HL-60/S4 (cell line): ENCODE measurements at regions not wholly inside any gene's neighbourhood (a gene's known extent, or its start where the extent isn't known, plus 50 kb on each side); places are given as distances from the start of the nearest gene placed in this dataset.

Source experiments
- in situ Hi-C: fragments of 300-500 bp; cut with MboI; formaldehyde crosslinking; loops from 2 replicates; pipeline ENCODE4 v1.14.3; 2022; ENCODE audit warnings: low sequenced_read_pairs

GRCh38 chr16:86632206-86632605 lies 53.9 kb downstream of the FOXL1 start:
- in situ Hi-C loops: no loop called here

- in situ Hi-C loops: no loop called here
Measured at GRCh38 chr16:86632944-86633343, 54.6 kb downstream of the FOXL1 start.

GRCh38 chr16:86634292-86634691 lies 55.9 kb downstream of the FOXL1 start:
- in situ Hi-C loops: no loop called here

GRCh38 chr16:86635176-86635876 lies 57.0 kb downstream of the FOXL1 start:
- in situ Hi-C loops: no loop called here

GRCh38 chr16:86635926-86636325 lies 57.6 kb downstream of the FOXL1 start:
- in situ Hi-C loops: no loop called here

- in situ Hi-C loops: no loop called here
Measured at GRCh38 chr16:86637744-86638143, 59.4 kb downstream of the FOXL1 start.

GRCh38 chr16:86638642-86639041 lies 60.3 kb downstream of the FOXL1 start:
- in situ Hi-C loops: no loop called here

- in situ Hi-C loops: no loop called here
Measured at GRCh38 chr16:86639354-86639753, 61.0 kb downstream of the FOXL1 start.

- in situ Hi-C loops: no loop called here
Measured at GRCh38 chr16:86640265-86640843, 62.0 kb downstream of the FOXL1 start.

- in situ Hi-C loops: no loop called here
Measured at GRCh38 chr16:86642087-86642486, 63.7 kb downstream of the FOXL1 start.

GRCh38 chr16:86643671-86644070 lies 65.3 kb downstream of the FOXL1 start:
- in situ Hi-C loops: no loop called here

GRCh38 chr16:86647561-86647960 lies 69.2 kb downstream of the FOXL1 start:
- in situ Hi-C loops: no loop called here

GRCh38 chr16:86649875-86650274 lies 71.5 kb downstream of the FOXL1 start:
- in situ Hi-C loops: no loop called here

GRCh38 chr16:86651013-86651627 lies 72.8 kb downstream of the FOXL1 start:
- in situ Hi-C loops: no loop called here

GRCh38 chr16:86651823-86652222 lies 73.5 kb downstream of the FOXL1 start:
- in situ Hi-C loops: no loop called here

GRCh38 chr16:86653285-86654006 lies 75.1 kb downstream of the FOXL1 start:
- in situ Hi-C loops: no loop called here

- in situ Hi-C loops: no loop called here
Measured at GRCh38 chr16:86657972-86658371, 79.6 kb downstream of the FOXL1 start.

- in situ Hi-C loops: no loop called here
Measured at GRCh38 chr16:86660623-86661022, 82.3 kb downstream of the FOXL1 start.

GRCh38 chr16:86661706-86662105 lies 83.4 kb downstream of the FOXL1 start:
- in situ Hi-C loops: no loop called here

- in situ Hi-C loops: no loop called here
Measured at GRCh38 chr16:86662195-86662594, 83.8 kb downstream of the FOXL1 start.

- in situ Hi-C loops: no loop called here
Measured at GRCh38 chr16:86662740-86663139, 84.4 kb downstream of the FOXL1 start.
